H9 (cell line): ENCODE measurements at regions not wholly inside any gene's neighbourhood (a gene's known extent, or its start where the extent isn't known, plus 50 kb on each side); places are given as distances from the start of the nearest gene placed in this dataset.

Experiments
- DNase-seq: peaks from one replicate; pipeline ENCODE4 v3.0.0-alpha.2; 2017
- H2AFZ ChIP-seq: one replicate; pipeline ENCODE4 v1.6.1; 2013; ENCODE audit warnings: mild to moderate bottlenecking, low read length, control low read depth, moderate library complexity
- H2AK5ac ChIP-seq: 2 replicates; pipeline ENCODE4 v1.6.1; 2013; ENCODE audit warnings: low read length, control low read depth, mixed read lengths; ENCODE audit not compliant: insufficient read length
- H2BK120ac ChIP-seq: one replicate; pipeline ENCODE4 v1.6.1; 2013; ENCODE audit warnings: low read depth, mild to moderate bottlenecking, low read length, control low read depth, inconsistent platforms; ENCODE audit not compliant: poor library complexity, severe bottlenecking
- H2BK12ac ChIP-seq: 2 replicates; pipeline ENCODE4 v1.6.1; 2013; ENCODE audit warnings: low read length, control low read depth, mixed read lengths, low read depth; ENCODE audit not compliant: insufficient read length
- H2BK15ac ChIP-seq: 2 replicates; pipeline ENCODE4 v1.6.1; 2013; ENCODE audit warnings: low read depth, low read length, control low read depth
- H2BK20ac ChIP-seq: one replicate; pipeline ENCODE4 v1.6.1; 2013; ENCODE audit warnings: low read depth, mild to moderate bottlenecking, low read length, control low read depth, inconsistent platforms; ENCODE audit not compliant: poor library complexity, severe bottlenecking
- H2BK5ac ChIP-seq: 2 replicates; pipeline ENCODE4 v1.6.1; 2013; ENCODE audit warnings: low read length, control low read depth, mixed read lengths; ENCODE audit not compliant: insufficient read length
- H3K14ac ChIP-seq: 2 replicates; pipeline ENCODE4 v1.6.1; 2013; ENCODE audit warnings: low read length, control low read depth; ENCODE audit not compliant: insufficient read depth
- H3K18ac ChIP-seq: 2 replicates; pipeline ENCODE4 v1.6.1; 2013; ENCODE audit warnings: low read depth, mild to moderate bottlenecking, mixed read lengths, low read length, control low read depth; ENCODE audit not compliant: insufficient read length
- H3K23ac ChIP-seq: 2 replicates; pipeline ENCODE4 v1.6.1; 2013; ENCODE audit warnings: low read length, control low read depth, mixed read lengths, low read depth; ENCODE audit not compliant: insufficient read length
- H3K23me2 ChIP-seq: 2 replicates; pipeline ENCODE4 v1.6.1; 2013; ENCODE audit warnings: low read depth, mild to moderate bottlenecking, mixed read lengths, low read length, control low read depth; ENCODE audit not compliant: insufficient read length, poor library complexity, severe bottlenecking
- H3K27ac ChIP-seq: 2 replicates; pipeline ENCODE4 v1.5.1; 2013; ENCODE audit warnings: low read length, control low read depth, mixed read lengths, low read depth; ENCODE audit not compliant: insufficient read length
- H3K27me3 ChIP-seq: 2 replicates; pipeline ENCODE4 v1.6.1; 2013; ENCODE audit warnings: low read length, control low read depth, inconsistent platforms; ENCODE audit not compliant: insufficient read depth
- H3K4ac ChIP-seq: 2 replicates; pipeline ENCODE4 v1.6.1; 2013; ENCODE audit warnings: low read depth, mild to moderate bottlenecking, control low read depth, inconsistent platforms, low read length, moderate library complexity
- H3K4me1 ChIP-seq: 2 replicates; pipeline ENCODE4 v1.6.1; 2013; ENCODE audit warnings: low read length, control low read depth, inconsistent platforms; ENCODE audit not compliant: insufficient read depth
- H3K4me2 ChIP-seq: 2 replicates; pipeline ENCODE4 v1.6.1; 2013; ENCODE audit warnings: low read length, control low read depth, mixed read lengths; ENCODE audit not compliant: insufficient read length, insufficient read depth
- H3K56ac ChIP-seq: 2 replicates; pipeline ENCODE4 v1.6.1; 2013; ENCODE audit warnings: low read depth, mild to moderate bottlenecking, mixed read lengths, low read length, control low read depth; ENCODE audit not compliant: insufficient read length
- H3K79me1 ChIP-seq: 2 replicates; pipeline ENCODE4 v1.6.1; 2013; ENCODE audit warnings: low read depth, mild to moderate bottlenecking, moderate library complexity, low read length, control low read depth, inconsistent platforms; ENCODE audit not compliant: insufficient read depth, poor library complexity, severe bottlenecking
- H3K79me2 ChIP-seq: 2 replicates; pipeline ENCODE4 v1.6.1; 2013; ENCODE audit warnings: low read length, control low read depth, inconsistent platforms; ENCODE audit not compliant: insufficient read depth
- H3K9ac ChIP-seq: 2 replicates; pipeline ENCODE4 v1.6.1; 2013; ENCODE audit warnings: low read length, control low read depth, mixed read lengths; ENCODE audit not compliant: insufficient read length; ENCODE audit errors: extremely low read depth
- H3K9me3 ChIP-seq: one replicate; pipeline ENCODE4 v1.6.1; 2013; ENCODE audit warnings: low read depth, low read length, inconsistent platforms; ENCODE audit not compliant: control insufficient read depth
- H3T11ph ChIP-seq: one replicate; pipeline ENCODE4 v1.6.1; 2013; ENCODE audit warnings: mild to moderate bottlenecking, low read length, control low read depth, inconsistent platforms
- H4K20me1 ChIP-seq: one replicate; pipeline ENCODE4 v1.6.1; 2013; ENCODE audit not compliant: control insufficient read depth, insufficient read length, insufficient read depth
- H4K5ac ChIP-seq: 2 replicates; pipeline ENCODE4 v1.6.1; 2013; ENCODE audit warnings: low read depth, mild to moderate bottlenecking, mixed read lengths, low read length, control low read depth; ENCODE audit not compliant: insufficient read length
- H4K8ac ChIP-seq: replicated peaks from 2 replicates; pipeline ENCODE4 v1.6.1; 2013; ENCODE audit warnings: low read length, control low read depth, mixed read lengths, low read depth; ENCODE audit not compliant: insufficient read length
- H4K91ac ChIP-seq: 2 replicates; pipeline ENCODE4 v1.6.1; 2013; ENCODE audit warnings: low read depth, mild to moderate bottlenecking, moderate library complexity, mixed read lengths, low read length, control low read depth; ENCODE audit not compliant: insufficient read length
- H3K27ac Mint-ChIP-seq, 3 experiments: 2 replicates in 2 of 3; 3 replicates in 1 of 3; pipeline ENCODE4 v1.8.0; 2020 to 2021; ENCODE audit warnings: mixed read lengths in 3 of 3, mild to moderate bottlenecking in 1 of 3, moderate library complexity in 1 of 3
- H3K27me3 Mint-ChIP-seq: 2 replicates; pipeline ENCODE4 v1.8.0; 2021; ENCODE audit warnings: low read depth, mild to moderate bottlenecking, moderate library complexity, mixed read lengths
- H3K36me3 Mint-ChIP-seq, 3 experiments: 2 replicates in 2 of 3; 3 replicates in 1 of 3; pipeline ENCODE4 v1.8.0; 2020 to 2021; ENCODE audit warnings: low read depth in 3 of 3, mixed read lengths in 3 of 3; ENCODE audit not compliant: insufficient read depth in 1 of 3
- H3K4me1 Mint-ChIP-seq, 2 experiments: 2 replicates each; pipeline ENCODE4 v1.8.0; 2020; ENCODE audit warnings: mixed read lengths in 2 of 2
- H3K4me3 Mint-ChIP-seq, 2 experiments: 2 replicates in 1 of 2; 3 replicates in 1 of 2; pipeline ENCODE4 v1.8.0; 2020 to 2021; ENCODE audit warnings: mild to moderate bottlenecking in 2 of 2, mixed read lengths in 2 of 2, moderate library complexity in 1 of 2
- H3K9me3 Mint-ChIP-seq, 2 experiments: 2 replicates in 1 of 2; 3 replicates in 1 of 2; pipeline ENCODE4 v1.8.0; 2020; ENCODE audit warnings: mild to moderate bottlenecking in 2 of 2, mixed read lengths in 2 of 2, moderate library complexity in 1 of 2
- WGBS: extraction: QIAGEN DNeasy Blood & Tissue Kit; methylation state at CpG from one replicate; pipeline ENCODE4 v1.1.7; 2013; ENCODE audit warnings: missing lambda C conversion rate, low lambda C conversion rate, mixed read lengths; ENCODE audit not compliant: insufficient read length; ENCODE audit errors: extremely low coverage; 5-methylcytosine and 5-hydroxymethylcytosine counted together
- TF ChIP-seq, protein P1 (sequence below): fragments of 200-600 bp; sonication (generic); conservative IDR thresholded peaks from 3 replicates; pipeline ENCODE4 v1.8.0; 2021; ENCODE audit warnings: antibody characterized with exemption, mild to moderate bottlenecking

DNA sequence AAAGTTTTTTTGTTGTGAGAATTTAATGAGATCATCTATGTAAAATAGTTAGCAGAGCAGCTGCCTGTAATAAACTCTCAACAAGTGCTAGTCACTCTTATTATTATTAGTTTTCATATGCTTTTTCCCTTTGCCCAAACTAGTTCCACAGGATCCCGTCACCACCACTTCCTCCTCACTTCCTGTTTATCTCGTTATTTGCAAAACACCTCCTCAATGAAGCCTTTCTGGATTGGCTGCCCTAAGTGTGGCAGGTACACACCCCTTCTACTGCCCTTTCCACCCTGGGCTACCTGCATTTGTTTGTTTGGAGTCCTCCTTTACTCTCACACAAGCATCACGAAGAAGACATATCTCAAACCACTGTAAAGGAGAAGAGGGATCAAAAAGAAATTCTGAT is 54.4 kb upstream of the KLF3 start:
- no CpG with 5 or more reads among the region's 3 CpGs for WGBS
- H2BK15ac ChIP-seq: no peak overlapping the region
- no peak overlapping the region for H2BK120ac ChIP-seq
- no peaks in the 10 kb centered on the region; the same call in 1 of the 2 replicates for H3K4me1 ChIP-seq
- peaks cover 1% of the 10 kb centered on the region; the same call in 1 of the 2 replicates for H3K27me3 Mint-ChIP-seq
- no peak overlapping the region for H3K4me2 ChIP-seq
- no peaks in the 10 kb centered on the region for H3K23me2 ChIP-seq
- no peak overlapping the region for H2AK5ac ChIP-seq
- no peaks in the 10 kb centered on the region for H4K20me1 ChIP-seq
- no peak overlapping the region for H3K9ac ChIP-seq
- no peak overlapping the region for H2AFZ ChIP-seq
- no peak overlapping the region for H4K91ac ChIP-seq
- H2BK5ac ChIP-seq: no peak overlapping the region
- no peaks in the 10 kb centered on the region for H3K79me1 ChIP-seq
- no peak overlapping the region for H2BK12ac ChIP-seq
- H2BK20ac ChIP-seq: no peak overlapping the region
- peak overlapping the region in 2 of 3 experiments; percentile 5 to 52; a peak in 3 of 7 replicates for H3K27ac Mint-ChIP-seq
- H3K4ac ChIP-seq: no peak overlapping the region
- no peaks in the 10 kb centered on the region for H3K9me3 ChIP-seq
- no peaks in the 10 kb centered on the region for H3K79me2 ChIP-seq
- no peak overlapping the region for H3K14ac ChIP-seq
- H3K27me3 ChIP-seq: no peaks in the 10 kb centered on the region
- TF ChIP-seq, protein P1, sequence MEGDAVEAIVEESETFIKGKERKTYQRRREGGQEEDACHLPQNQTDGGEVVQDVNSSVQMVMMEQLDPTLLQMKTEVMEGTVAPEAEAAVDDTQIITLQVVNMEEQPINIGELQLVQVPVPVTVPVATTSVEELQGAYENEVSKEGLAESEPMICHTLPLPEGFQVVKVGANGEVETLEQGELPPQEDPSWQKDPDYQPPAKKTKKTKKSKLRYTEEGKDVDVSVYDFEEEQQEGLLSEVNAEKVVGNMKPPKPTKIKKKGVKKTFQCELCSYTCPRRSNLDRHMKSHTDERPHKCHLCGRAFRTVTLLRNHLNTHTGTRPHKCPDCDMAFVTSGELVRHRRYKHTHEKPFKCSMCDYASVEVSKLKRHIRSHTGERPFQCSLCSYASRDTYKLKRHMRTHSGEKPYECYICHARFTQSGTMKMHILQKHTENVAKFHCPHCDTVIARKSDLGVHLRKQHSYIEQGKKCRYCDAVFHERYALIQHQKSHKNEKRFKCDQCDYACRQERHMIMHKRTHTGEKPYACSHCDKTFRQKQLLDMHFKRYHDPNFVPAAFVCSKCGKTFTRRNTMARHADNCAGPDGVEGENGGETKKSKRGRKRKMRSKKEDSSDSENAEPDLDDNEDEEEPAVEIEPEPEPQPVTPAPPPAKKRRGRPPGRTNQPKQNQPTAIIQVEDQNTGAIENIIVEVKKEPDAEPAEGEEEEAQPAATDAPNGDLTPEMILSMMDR: no peak
- H3K9me3 Mint-ChIP-seq: no peaks in the 10 kb centered on the region
- H4K8ac ChIP-seq: no peak overlapping the region
- no peak overlapping the region for H3K56ac ChIP-seq
- no peak overlapping the region for H3K4me3 Mint-ChIP-seq
- no peak overlapping the region for H3T11ph ChIP-seq
- H4K5ac ChIP-seq: no peak overlapping the region
- no peak overlapping the region for H3K27ac ChIP-seq
- peaks cover 28 to 37% of the 10 kb centered on the region in 2 experiments for H3K4me1 Mint-ChIP-seq
- H3K36me3 Mint-ChIP-seq: no peaks in the 10 kb centered on the region; a peak in 1 of 7 replicates
- no peak overlapping the region for H3K23ac ChIP-seq
- peak; percentile 31 for DNase-seq
- H3K18ac ChIP-seq: no peak overlapping the region
